Heart right ventricle (tissue), 16 donors: ENCODE measurements at regions not wholly inside any gene's neighbourhood (a gene's known extent, or its start where the extent isn't known, plus 50 kb on each side); places are given as distances from the start of the nearest gene placed in this dataset.

ENCODE experiments used
- ATAC-seq, 8 donors: fragments of 200-7000 bp; cut with Tn5 transposase; one replicate each; pipeline ENCODE4 v1.9.1; 2020; ENCODE audit warnings: mild to moderate bottlenecking in 8 of 8, moderate library complexity in 8 of 8, moderate number of reproducible peaks in 1 of 8
- DNase-seq, 2 donors: peaks; one replicate each; pipeline ENCODE4 v3.0.0-alpha.2; 2020
- H3K27ac ChIP-seq, 10 donors: fragments of 200-600 bp; sonication (generic) in 2 of 10; one replicate each; pipeline versions ENCODE4 v1.5.0 to v1.8.0; 2020 to 2022; ENCODE audit warnings: mild to moderate bottlenecking in 3 of 10
- H3K27me3 ChIP-seq, 7 donors: fragments of 200-600 bp; one replicate each; pipeline ENCODE4 v1.8.0; 2021 to 2022; ENCODE audit warnings: mild to moderate bottlenecking in 2 of 7
- H3K36me3 ChIP-seq, 9 donors: fragments of 200-600 bp; sonication (generic) in 1 of 9; one replicate each; pipeline versions ENCODE4 v1.5.0 to v1.8.0; 2020 to 2022; ENCODE audit warnings: mild to moderate bottlenecking in 2 of 9
- H3K4me1 ChIP-seq, 9 donors: fragments of 200-600 bp; sonication (generic) in 1 of 9; one replicate each; pipeline versions ENCODE4 v1.5.0 to v1.8.0; 2020 to 2022; ENCODE audit warnings: mild to moderate bottlenecking in 4 of 9
- H3K4me3 ChIP-seq, 10 donors: fragments of 200-600 bp; sonication (generic) in 2 of 10; one replicate each; pipeline versions ENCODE4 v1.5.0 to v1.8.0; 2020 to 2022; ENCODE audit warnings: mild to moderate bottlenecking in 7 of 10, moderate library complexity in 2 of 10
- H3K9me3 ChIP-seq, 11 donors: fragments of 200-600 bp in 10 of 11; sonication (generic) in 2 of 11; one replicate each; pipeline versions ENCODE4 v1.5.0 to v1.8.0; 2013 to 2022; ENCODE audit warnings: mild to moderate bottlenecking in 2 of 11, control low read depth in 1 of 11, moderate library complexity in 1 of 11
- WGBS, 2 donors: extraction: QIAGEN DNeasy Blood & Tissue Kit; methylation state at CpG; one replicate each; pipeline ENCODE4 v1.1.7; 2013; ENCODE audit warnings: inconsistent platforms in 1 of 2; 5-methylcytosine and 5-hydroxymethylcytosine counted together
- intact Hi-C, 10 donors: fragments of 100-400 bp; cut with DNase I; formaldehyde crosslinking; loops; one replicate each; pipeline versions ENCODE4 v1.11.1 to v1.14.2; 2022
- TF ChIP-seq, protein P1 (sequence below), 9 donors: fragments of 200-600 bp; sonication (generic) in 2 of 9; IDR thresholded peaks; one replicate each; pipeline versions ENCODE4 v1.5.0 to v1.8.0; 2021 to 2022; ENCODE audit warnings: antibody characterized with exemption in 9 of 9, mild to moderate bottlenecking in 5 of 9, moderate library complexity in 1 of 9
- donor health status: Arrhythmogenic right ventricular cardiomyopathy.
- donor health status: ischemic (EF 13 %, LVEDD 7.1; RV severe dilation, severe dysfunction).
- donor health status: healthy with polysubstance abuse.
- donor health status: DM: no; HTN: yes; CAD: no.
- donor health status: DM: no; HTN: no; CAD: no.
- donor health status: ischemic (EF 25% LVEDD 6.9; RV normal size, moderate dysfunction).
- donor health status: ischemic (EF 25% LVEDD 5.7; RV mildly dilated, moderate dysfunction).
- donor health status: healthy.
- donor health status: DM: yes; HTN: yes; CAD: no.
- donor health status: Ischemic cardiomyopathy.
- donor health status: ischemic (EF 35%, LVEDD 5.7; RV mildly dilated, moderate dysfunction).
- donor health status: nonischemic (EF 11% LVEDD 7.7; RV severe dilation, severe dysfunction).
- donor health status: DM: yes; HTN: yes; CAD: no.
- donor health status: PGD.
- donor health status: ischemic (EF 29% LVEDD 5.4; RV normal size, mild dysfunction).
- donor health status: nonischemic (EF 23%, LVEDD 6.1; RV moderate dilation, normal function).

DNA sequence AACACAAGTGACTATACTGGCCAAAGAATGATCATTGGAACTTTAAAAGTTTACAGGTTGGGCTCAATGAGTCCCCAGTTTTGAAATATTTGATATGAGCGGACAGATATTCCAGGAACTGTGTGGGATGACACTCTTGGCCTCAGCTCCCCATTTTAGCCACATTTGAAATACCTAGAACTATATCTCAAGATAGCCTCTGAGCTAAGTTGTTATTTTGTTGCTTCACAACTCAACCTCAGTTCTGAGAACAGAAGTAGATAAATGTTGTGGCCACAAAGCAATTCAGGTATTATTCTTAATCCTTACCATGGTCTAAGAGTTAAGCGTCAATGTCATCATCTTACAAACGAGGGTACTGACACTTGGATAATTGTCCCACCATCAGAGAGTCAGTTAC is 172.2 kb upstream of the SETBP1 start:
- no peak for ATAC-seq
- WGBS, 2 donors, result 81 to 91% methylated on average over 3 of the region's 3 CpGs
- intact Hi-C loops, result no loop called here

DNA sequence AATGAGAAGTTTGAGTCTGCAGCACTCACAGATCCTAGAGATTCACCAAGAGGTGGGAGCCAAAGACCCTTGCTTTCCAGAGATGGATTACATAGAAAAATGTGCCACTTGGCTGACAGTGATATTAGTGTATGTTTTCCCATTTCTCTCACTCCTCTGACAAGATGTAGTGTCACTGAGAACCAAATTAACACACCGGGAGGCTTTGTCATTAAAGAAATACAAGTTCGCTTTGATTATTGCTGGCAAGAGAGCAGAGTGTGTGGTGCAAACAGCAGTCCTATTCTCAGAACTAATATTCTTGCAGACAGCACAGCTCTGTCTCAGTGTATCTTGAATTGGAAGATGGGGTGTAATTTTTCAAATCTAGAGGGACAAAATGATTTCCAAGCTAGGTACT is 171.6 kb upstream of the SETBP1 start:
- Histone ChIP-seq H3K4me3 (no peak overlapping the region), H3K27ac (peak overlapping the region in 1 of 10 donors; percentile 68), H3K36me3 (no peaks in the 10 kb centered on the region), H3K27me3 (no peaks in the 10 kb centered on the region), H3K9me3 (no peaks in the 10 kb centered on the region), H3K4me1 (peaks cover 0 to 18% (median 0%) of the 10 kb centered on the region in 9 donors)
- TF ChIP-seq, protein P1, sequence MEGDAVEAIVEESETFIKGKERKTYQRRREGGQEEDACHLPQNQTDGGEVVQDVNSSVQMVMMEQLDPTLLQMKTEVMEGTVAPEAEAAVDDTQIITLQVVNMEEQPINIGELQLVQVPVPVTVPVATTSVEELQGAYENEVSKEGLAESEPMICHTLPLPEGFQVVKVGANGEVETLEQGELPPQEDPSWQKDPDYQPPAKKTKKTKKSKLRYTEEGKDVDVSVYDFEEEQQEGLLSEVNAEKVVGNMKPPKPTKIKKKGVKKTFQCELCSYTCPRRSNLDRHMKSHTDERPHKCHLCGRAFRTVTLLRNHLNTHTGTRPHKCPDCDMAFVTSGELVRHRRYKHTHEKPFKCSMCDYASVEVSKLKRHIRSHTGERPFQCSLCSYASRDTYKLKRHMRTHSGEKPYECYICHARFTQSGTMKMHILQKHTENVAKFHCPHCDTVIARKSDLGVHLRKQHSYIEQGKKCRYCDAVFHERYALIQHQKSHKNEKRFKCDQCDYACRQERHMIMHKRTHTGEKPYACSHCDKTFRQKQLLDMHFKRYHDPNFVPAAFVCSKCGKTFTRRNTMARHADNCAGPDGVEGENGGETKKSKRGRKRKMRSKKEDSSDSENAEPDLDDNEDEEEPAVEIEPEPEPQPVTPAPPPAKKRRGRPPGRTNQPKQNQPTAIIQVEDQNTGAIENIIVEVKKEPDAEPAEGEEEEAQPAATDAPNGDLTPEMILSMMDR (IDR thresholded peaks at IDR 0.05), result no peak
- 88 to 92% methylated on average over 2 of the region's 2 CpGs for WGBS, 2 donors
- intact Hi-C loops, result no loop called here
- ATAC-seq, result no peak
- DNase-seq, result no peak

More for the DNA sequence above, 172.2 kb upstream of the SETBP1 start:
- Histone ChIP-seq H3K36me3 (no peaks in the 10 kb centered on the region), H3K9me3 (no peaks in the 10 kb centered on the region), H3K27me3 (no peaks in the 10 kb centered on the region), H3K4me3 (no peak overlapping the region), H3K4me1 (peaks cover 0 to 18% (median 0%) of the 10 kb centered on the region in 9 donors), H3K27ac (peak overlapping the region in 1 of 10 donors; percentile 68)
- TF ChIP-seq, protein P1 (IDR thresholded peaks at IDR 0.05), result no peak
- no peak for DNase-seq

DNA sequence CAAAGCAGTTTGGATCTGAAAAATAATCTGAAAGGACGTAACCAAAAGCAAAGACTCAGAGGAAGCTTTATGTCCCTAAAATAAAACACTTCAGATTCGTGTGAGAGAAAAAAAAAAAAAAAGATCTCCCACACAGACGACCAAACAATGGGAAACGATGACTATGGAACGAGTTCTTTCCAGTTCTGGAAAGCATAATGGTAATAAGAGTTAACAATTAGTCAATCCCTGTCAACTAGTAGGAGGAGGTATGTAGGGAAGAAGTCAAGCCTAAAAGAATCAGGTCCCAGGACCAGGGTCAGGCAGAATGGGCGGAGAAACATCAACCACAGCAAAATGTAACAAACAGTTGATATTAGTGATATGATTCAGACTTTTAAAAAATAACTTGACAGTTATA is 170.3 kb upstream of the SETBP1 start:
- Histone ChIP-seq H3K4me1 (peaks cover 0 to 18% (median 0%) of the 10 kb centered on the region in 9 donors), H3K4me3 (no peak overlapping the region), H3K9me3 (no peaks in the 10 kb centered on the region), H3K27me3 (no peaks in the 10 kb centered on the region), H3K36me3 (no peaks in the 10 kb centered on the region), H3K27ac (no peak overlapping the region)
- TF ChIP-seq, protein P1 (IDR thresholded peaks at IDR 0.05), result no peak
- ATAC-seq (no peak), DNase-seq (no peak)
- WGBS, 2 donors, result 43 to 56% methylated on average over 6 of the region's 6 CpGs
- intact Hi-C loops, result no loop called here

DNA sequence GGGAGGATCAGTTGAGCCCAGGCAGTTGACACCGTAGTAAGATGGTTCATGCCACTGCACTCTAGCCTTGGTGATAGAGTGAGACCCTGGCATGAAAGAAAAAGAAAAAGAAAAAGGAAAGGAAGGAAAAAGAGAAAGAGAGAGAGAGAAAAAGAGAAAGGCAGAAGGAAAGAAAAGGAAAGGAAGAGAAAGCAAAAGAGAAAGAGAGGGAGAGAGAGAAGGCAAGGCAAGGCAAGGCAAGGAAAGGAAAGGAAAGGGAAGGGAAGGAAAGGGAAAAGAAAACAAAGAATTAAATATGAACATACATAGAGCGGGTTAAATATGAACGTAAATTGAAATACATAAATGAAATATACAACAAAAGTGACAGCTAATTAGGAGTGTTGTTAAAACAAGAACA is 167.5 kb upstream of the SETBP1 start:
- intact Hi-C loops, result no loop called here
- no peak overlapping the region for H3K4me3 ChIP-seq

More for the DNA sequence above, 167.5 kb upstream of the SETBP1 start:
- no peaks in the 10 kb centered on the region for H3K36me3 ChIP-seq
- H3K9me3 ChIP-seq, result no peaks in the 10 kb centered on the region
- ATAC-seq (no peak), DNase-seq (no peak)
- TF ChIP-seq, protein P1 (IDR thresholded peaks at IDR 0.05), result no peak
- 92 to 95% methylated on average over 3 of the region's 3 CpGs for WGBS, 2 donors
- no peaks in the 10 kb centered on the region for H3K27me3 ChIP-seq
- peaks cover 0 to 9% (median 0%) of the 10 kb centered on the region in 9 donors for H3K4me1 ChIP-seq
- no peak overlapping the region for H3K27ac ChIP-seq
